ENCODE measurements at regions not wholly inside any gene's neighbourhood (a gene's known extent, or its start where the extent isn't known, plus 50 kb on each side); places are given as distances from the start of the nearest gene placed in this dataset.
"Not testable (repeated sequence)": the region's sequence is repeated elsewhere in the genome, so short reads cannot be mapped to it uniquely, and the experiment has no call there.

- Histone ChIP-seq H2BK5ac (ENCODE audit: low read depth, low read length, poor library complexity, severe bottlenecking) (no peak overlapping the region), H3K27ac (ENCODE audit: insufficient read depth, low read length) (no peak overlapping the region), H3K4me1 (ENCODE audit: control insufficient read depth, insufficient read depth, low read length) (no peaks in the 10 kb centered on the region), H4K91ac (ENCODE audit: insufficient read depth, low read depth, low read length) (no peak overlapping the region), H2AK5ac (ENCODE audit: low read depth, low read length) (no peak overlapping the region), H2BK120ac (ENCODE audit: low read depth, low read length) (no peak overlapping the region), H2AK9ac (replicated peaks; ENCODE audit: low read depth, low read length, poor library complexity) (no peak overlapping the region), H3K9me3 (ENCODE audit: control insufficient read depth, insufficient read depth, low read length) (peaks cover 5% of the 10 kb centered on the region), H4K8ac (ENCODE audit: low read depth in 2 of 2, low read length in 2 of 2) (no peak overlapping the region), H4K20me1 (ENCODE audit: insufficient read depth, low read length) (no peaks in the 10 kb centered on the region), H3K4me3 (ENCODE audit: insufficient read depth, low read depth, low read length) (no peak overlapping the region), H4K5ac (ENCODE audit: low read depth, low read length) (no peak overlapping the region), H3K18ac (ENCODE audit: low read depth, low read length) (no peak overlapping the region), H3K14ac (replicated peaks; ENCODE audit: low read depth, low read length) (no peak overlapping the region), H2AFZ (replicated peaks; ENCODE audit: low read length, poor library complexity) (no peak overlapping the region), H3K9me1 (ENCODE audit: insufficient read depth, low read length) (no peaks in the 10 kb centered on the region), H3K56ac (ENCODE audit: extremely low read depth, insufficient read depth, low read length) (no peak overlapping the region), H3K27me3 (ENCODE audit: control insufficient read depth, insufficient read depth, low read length) (no peaks in the 10 kb centered on the region), H3K4me2 (ENCODE audit: low read depth, low read length) (no peak overlapping the region), H3K9ac (ENCODE audit: low read depth, low read length) (no peak overlapping the region), H2BK15ac (ENCODE audit: low read depth, low read length) (no peak overlapping the region), H2BK20ac (ENCODE audit: low read depth, low read length) (no peak overlapping the region), H3K4ac (ENCODE audit: low read depth, low read length) (no peak overlapping the region), H3K79me1 (ENCODE audit: low read depth in 1 of 2, low read length in 2 of 2) (no peaks in the 10 kb centered on the region), H3K36me3 (ENCODE audit: control insufficient read depth, insufficient read depth, low read length) (no peaks in the 10 kb centered on the region), H3K23ac (ENCODE audit: low read depth, low read length) (no peak overlapping the region)
- no peak for TF ChIP-seq CEBPB (IDR thresholded peaks at IDR 0.05; ENCODE audit: low read depth, low read length)
- DNase-seq, result no peak
- in situ Hi-C loops (cut with MboI; ENCODE audit: low sequenced_read_pairs) (no loop called here), dilution Hi-C loops (cut with HindIII; ENCODE audit: low sequenced_read_pairs, unreplicated experiment) (no loop called here), intact Hi-C loops (cut with micrococcal nuclease) (no loop called here)
- no CpG with 5 or more reads among the region's 3 CpGs for WGBS, 2 experiments (ENCODE audit: extremely low coverage in 2 of 2, insufficient read length in 1 of 2)
- ATAC-seq (ENCODE audit: low read depth), result no peak
- CTCF ChIA-PET, result no interaction called here
- POLR2A ChIA-PET (ENCODE audit: unreplicated experiment), result no interaction called here
- no TSS peak for BruUV-seq (replicated peaks)
Measured at GRCh38 chr2:77873506-77873905, 351.3 kb upstream of the LRRTM4 start.

- H3K9me1 ChIP-seq (ENCODE audit: insufficient read depth, low read length); H3K4ac ChIP-seq (ENCODE audit: low read depth, low read length); ATAC-seq (ENCODE audit: low read depth); H3K18ac ChIP-seq (ENCODE audit: low read depth, low read length); H3K36me3 ChIP-seq (ENCODE audit: control insufficient read depth, insufficient read depth, low read length); POLR2A ChIA-PET (ENCODE audit: unreplicated experiment); BruUV-seq (replicated peaks); H2BK120ac ChIP-seq (ENCODE audit: low read depth, low read length); H3K27ac ChIP-seq (ENCODE audit: insufficient read depth, low read length); H3K9ac ChIP-seq (ENCODE audit: low read depth, low read length); H4K20me1 ChIP-seq (ENCODE audit: insufficient read depth, low read length); H2BK15ac ChIP-seq (ENCODE audit: low read depth, low read length); in situ Hi-C loops (cut with MboI; ENCODE audit: low sequenced_read_pairs); H4K5ac ChIP-seq (ENCODE audit: low read depth, low read length); H2AFZ ChIP-seq (replicated peaks; ENCODE audit: low read length, poor library complexity); H3K27me3 ChIP-seq (ENCODE audit: control insufficient read depth, insufficient read depth, low read length); H3K14ac ChIP-seq (replicated peaks; ENCODE audit: low read depth, low read length); H2AK9ac ChIP-seq (replicated peaks; ENCODE audit: low read depth, low read length, poor library complexity); H2BK20ac ChIP-seq (ENCODE audit: low read depth, low read length); H3K56ac ChIP-seq (ENCODE audit: extremely low read depth, insufficient read depth, low read length); H2AK5ac ChIP-seq (ENCODE audit: low read depth, low read length); DNase-seq; H3K23ac ChIP-seq (ENCODE audit: low read depth, low read length); H2BK5ac ChIP-seq (ENCODE audit: low read depth, low read length, poor library complexity, severe bottlenecking); intact Hi-C loops (cut with micrococcal nuclease); H3K4me2 ChIP-seq (ENCODE audit: low read depth, low read length); H4K8ac ChIP-seq (ENCODE audit: low read depth in 2 of 2, low read length in 2 of 2); H3K4me3 ChIP-seq (ENCODE audit: insufficient read depth, low read depth, low read length); H3K4me1 ChIP-seq (ENCODE audit: control insufficient read depth, insufficient read depth, low read length); dilution Hi-C loops (cut with HindIII; ENCODE audit: low sequenced_read_pairs, unreplicated experiment); H3K9me3 ChIP-seq (ENCODE audit: control insufficient read depth, insufficient read depth, low read length); H4K91ac ChIP-seq (ENCODE audit: insufficient read depth, low read depth, low read length); H3K79me1 ChIP-seq (ENCODE audit: low read depth in 1 of 2, low read length in 2 of 2); CTCF ChIA-PET: not testable (repeated sequence)
- 33% methylated on average over 2 of the region's 6 CpGs; no CpG with 5 or more reads in 1 of the 2 experiments for WGBS, 2 experiments (ENCODE audit: extremely low coverage in 2 of 2, insufficient read length in 1 of 2)
Measured at GRCh38 chr2:77900211-77900610, 378.0 kb upstream of the LRRTM4 start.

Measured in IMR-90 (cell line).